ENCODE measurements at regions not wholly inside any gene's neighbourhood (a gene's known extent, or its start where the extent isn't known, plus 50 kb on each side); places are given as distances from the start of the nearest gene placed in this dataset.
A peak's percentile ranks its signal among the peaks of the same experiment; 100 is the strongest.
"Not testable (repeated sequence)": the region's sequence is repeated elsewhere in the genome, so short reads cannot be mapped to it uniquely, and the experiment has no call there.

GRCh38 chr1:69077633-69078032 is 490.1 kb upstream of the LRRC7 start:
- Histone ChIP-seq H3K4me1 (replicated peaks) (no peaks in the 10 kb centered on the region), H3K4me3 (no peak overlapping the region), H3K36me3 (no peaks in the 10 kb centered on the region), H3K9me3 (replicated peaks) (no peaks in the 10 kb centered on the region), H3K27ac (no peak overlapping the region), H3K27me3 (replicated peaks) (no peaks in the 10 kb centered on the region)
- DNase-seq (ENCODE audit: low read depth in 1 of 2, low spot score in 2 of 2): no peak

DNA sequence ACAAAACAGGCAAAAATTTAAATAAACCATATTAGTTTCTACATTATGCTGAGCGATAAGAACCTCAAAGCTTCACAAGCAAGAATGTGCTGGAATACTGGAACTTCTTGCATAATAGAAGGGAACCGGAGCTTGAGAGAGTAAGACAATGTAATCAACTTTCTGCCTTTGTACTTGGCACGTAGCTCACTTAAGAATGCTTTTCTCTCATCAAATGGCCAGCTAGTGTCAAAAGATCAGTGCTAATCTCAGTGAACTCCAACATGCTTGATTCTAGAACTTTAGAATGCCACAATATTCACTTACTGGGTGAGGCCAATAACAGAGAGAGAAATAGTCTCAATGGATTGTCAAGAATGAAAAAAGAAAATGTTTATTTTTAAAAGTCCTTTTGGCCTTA is 486.1 kb upstream of the LRRC7 start:
- no peak for DNase-seq (ENCODE audit: low read depth in 1 of 2, low spot score in 2 of 2)
- Histone ChIP-seq H3K4me1 (replicated peaks) (no peaks in the 10 kb centered on the region), H3K36me3 (no peaks in the 10 kb centered on the region), H3K27me3 (replicated peaks) (no peaks in the 10 kb centered on the region), H3K27ac (no peak overlapping the region), H3K4me3 (no peak overlapping the region), H3K9me3 (replicated peaks) (no peaks in the 10 kb centered on the region)

DNA sequence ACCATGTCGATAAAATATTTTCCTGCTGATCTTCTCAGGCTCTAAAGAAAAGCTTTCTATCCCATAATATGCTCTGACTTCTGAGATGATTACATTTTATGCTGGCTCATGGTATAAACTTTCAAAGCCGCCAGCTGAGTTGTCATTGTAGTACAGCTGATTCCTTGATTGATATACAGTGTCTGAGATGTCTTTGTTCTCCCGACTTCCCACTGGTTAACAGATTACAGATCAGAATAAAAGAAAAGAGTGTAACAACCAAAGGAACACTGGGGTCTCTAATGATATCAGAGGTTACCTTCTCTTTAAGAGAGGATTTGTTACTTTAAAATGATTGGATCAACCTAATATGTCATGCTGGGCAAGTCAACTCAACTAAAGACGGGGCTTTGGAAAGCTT is 485.4 kb upstream of the LRRC7 start:
- no peaks in the 10 kb centered on the region for H3K36me3 ChIP-seq
- no peak overlapping the region for H3K4me3 ChIP-seq
- H3K9me3 ChIP-seq (replicated peaks): no peaks in the 10 kb centered on the region
- no peaks in the 10 kb centered on the region for H3K27me3 ChIP-seq (replicated peaks)
- H3K27ac ChIP-seq: no peak overlapping the region
- no peaks in the 10 kb centered on the region for H3K4me1 ChIP-seq (replicated peaks)
- DNase-seq (ENCODE audit: low read depth in 1 of 2, low spot score in 2 of 2): no peak

- H3K27me3 ChIP-seq (replicated peaks): no peaks in the 10 kb centered on the region
- H3K27ac ChIP-seq: no peak overlapping the region
- H3K4me1 ChIP-seq (replicated peaks): no peaks in the 10 kb centered on the region
- H3K9me3 ChIP-seq (replicated peaks): no peaks in the 10 kb centered on the region
- DNase-seq (ENCODE audit: low read depth in 1 of 2, low spot score in 2 of 2): no peak
- H3K4me3 ChIP-seq: no peak overlapping the region
- no peaks in the 10 kb centered on the region for H3K36me3 ChIP-seq
These were observed 481.6 kb upstream of the LRRC7 start for GRCh38 chr1:69086148-69086547.

- Histone ChIP-seq H3K9me3 (replicated peaks) (no peaks in the 10 kb centered on the region), H3K27ac (no peak overlapping the region), H3K27me3 (replicated peaks) (no peaks in the 10 kb centered on the region), H3K4me3 (no peak overlapping the region), H3K4me1 (replicated peaks) (no peaks in the 10 kb centered on the region), H3K36me3 (no peaks in the 10 kb centered on the region)
- DNase-seq (ENCODE audit: low read depth in 1 of 2, low spot score in 2 of 2): no peak
These were observed 479.2 kb upstream of the LRRC7 start for GRCh38 chr1:69088571-69088970.

GRCh38 chr1:69090170-69090569 is 477.6 kb upstream of the LRRC7 start:
- Histone ChIP-seq H3K27me3 (replicated peaks) (no peaks in the 10 kb centered on the region), H3K36me3 (no peaks in the 10 kb centered on the region), H3K9me3 (replicated peaks) (no peaks in the 10 kb centered on the region), H3K4me3 (no peak overlapping the region), H3K4me1 (replicated peaks) (no peaks in the 10 kb centered on the region), H3K27ac (no peak overlapping the region)
- no peak for DNase-seq (ENCODE audit: low read depth in 1 of 2, low spot score in 2 of 2)

DNA sequence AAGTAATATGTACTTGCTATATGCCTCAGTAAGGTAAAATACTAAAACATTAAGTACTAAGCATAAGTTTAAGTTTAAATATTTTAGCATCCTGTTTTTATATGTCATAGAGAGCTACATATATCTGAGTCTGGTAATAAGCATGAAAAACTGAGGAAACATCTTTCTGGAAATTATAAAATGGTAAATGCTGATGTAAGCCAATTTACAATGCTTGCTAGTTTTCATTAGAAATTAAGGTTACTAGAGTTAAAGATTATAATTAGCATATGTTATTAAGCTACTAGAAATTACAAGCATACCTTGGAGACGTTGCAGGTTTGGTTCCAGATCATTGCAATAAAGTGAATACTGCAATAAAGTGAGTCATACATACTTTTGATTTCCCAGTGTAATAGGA is 477.0 kb upstream of the LRRC7 start:
- Histone ChIP-seq H3K27ac (no peak overlapping the region), H3K27me3 (replicated peaks) (no peaks in the 10 kb centered on the region), H3K36me3 (no peaks in the 10 kb centered on the region), H3K4me1 (replicated peaks) (no peaks in the 10 kb centered on the region), H3K4me3 (no peak overlapping the region), H3K9me3 (replicated peaks) (no peaks in the 10 kb centered on the region)
- DNase-seq (ENCODE audit: low read depth in 1 of 2, low spot score in 2 of 2): no peak

- not testable (repeated sequence) for H3K9me3 ChIP-seq (replicated peaks); H3K4me1 ChIP-seq (replicated peaks); H3K4me3 ChIP-seq; H3K27me3 ChIP-seq (replicated peaks); DNase-seq (ENCODE audit: low read depth in 1 of 2, low spot score in 2 of 2); H3K36me3 ChIP-seq; H3K27ac ChIP-seq
These were observed 465.7 kb upstream of the LRRC7 start for GRCh38 chr1:69102058-69102457.

DNA sequence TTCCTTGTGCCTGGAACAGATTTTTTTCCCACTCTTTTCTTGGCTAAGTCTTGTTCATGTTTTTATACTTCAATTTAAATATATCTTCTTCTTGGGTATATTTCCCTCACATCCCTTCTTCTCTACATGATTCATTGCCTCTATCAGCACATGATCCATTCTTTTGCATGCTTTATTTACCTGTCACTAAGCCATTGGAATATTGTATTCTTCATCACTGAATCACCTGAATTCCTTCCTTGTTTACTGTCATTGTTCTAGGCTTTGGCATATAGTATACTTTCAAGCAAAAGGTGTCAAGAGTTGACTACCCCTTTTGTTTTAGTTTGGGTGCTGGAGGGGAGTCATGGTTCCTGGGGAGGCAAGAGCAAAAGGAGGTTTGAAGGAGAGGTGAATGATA is 464.5 kb upstream of the LRRC7 start:
- Histone ChIP-seq H3K9me3 (replicated peaks) (no peaks in the 10 kb centered on the region), H3K4me3 (no peak overlapping the region), H3K36me3 (no peaks in the 10 kb centered on the region), H3K27ac (no peak overlapping the region), H3K27me3 (replicated peaks) (no peaks in the 10 kb centered on the region), H3K4me1 (replicated peaks) (no peaks in the 10 kb centered on the region)
- DNase-seq (ENCODE audit: low read depth in 1 of 2, low spot score in 2 of 2): no peak

- Histone ChIP-seq H3K27me3 (replicated peaks) (no peaks in the 10 kb centered on the region), H3K9me3 (replicated peaks) (no peaks in the 10 kb centered on the region), H3K27ac (no peak overlapping the region), H3K4me3 (no peak overlapping the region), H3K36me3 (no peaks in the 10 kb centered on the region), H3K4me1 (replicated peaks) (no peaks in the 10 kb centered on the region)
- no peak for DNase-seq (ENCODE audit: low read depth in 1 of 2, low spot score in 2 of 2)
These were observed 463.9 kb upstream of the LRRC7 start for GRCh38 chr1:69103705-69104385.

DNA sequence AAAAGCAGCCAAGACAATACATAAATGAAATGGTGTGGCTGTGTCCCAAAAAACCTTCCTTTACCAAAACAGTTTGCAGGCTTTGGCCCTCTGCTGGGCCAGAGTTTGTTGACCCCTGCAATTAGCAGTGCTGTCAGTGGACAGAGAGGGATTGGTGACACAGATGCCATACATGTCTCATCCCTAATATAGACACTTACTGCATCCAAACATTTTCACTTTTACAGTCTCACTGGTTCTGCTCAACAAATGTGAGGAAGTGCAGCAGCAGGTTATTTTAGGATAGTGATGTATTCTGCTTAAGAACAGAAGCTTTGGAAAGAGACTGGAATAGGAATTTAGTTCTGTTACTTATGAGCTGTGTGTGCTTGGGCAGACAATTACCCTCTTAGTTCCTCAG is 462.8 kb upstream of the LRRC7 start:
- DNase-seq (ENCODE audit: low read depth in 1 of 2, low spot score in 2 of 2): no peak

GRCh38 chr1:69109277-69109676 is 458.4 kb upstream of the LRRC7 start:
- Histone ChIP-seq H3K36me3 (no peaks in the 10 kb centered on the region), H3K9me3 (replicated peaks) (no peaks in the 10 kb centered on the region), H3K4me1 (replicated peaks) (peaks cover 24% of the 10 kb centered on the region), H3K4me3 (no peak overlapping the region), H3K27ac (0 out of 2 replicates have a peak overlapping the region, but pooled peaks have one; percentile 20), H3K27me3 (replicated peaks) (no peaks in the 10 kb centered on the region)
- peak in 1 of 2 experiments; percentile 12 for DNase-seq (ENCODE audit: low read depth in 1 of 2, low spot score in 2 of 2)

More for the DNA sequence above, 462.8 kb upstream of the LRRC7 start:
- Histone ChIP-seq H3K9me3 (replicated peaks) (no peaks in the 10 kb centered on the region), H3K36me3 (no peaks in the 10 kb centered on the region), H3K4me1 (replicated peaks) (peaks cover 8% of the 10 kb centered on the region), H3K27ac (no peak overlapping the region), H3K27me3 (replicated peaks) (no peaks in the 10 kb centered on the region), H3K4me3 (no peak overlapping the region)

DNA sequence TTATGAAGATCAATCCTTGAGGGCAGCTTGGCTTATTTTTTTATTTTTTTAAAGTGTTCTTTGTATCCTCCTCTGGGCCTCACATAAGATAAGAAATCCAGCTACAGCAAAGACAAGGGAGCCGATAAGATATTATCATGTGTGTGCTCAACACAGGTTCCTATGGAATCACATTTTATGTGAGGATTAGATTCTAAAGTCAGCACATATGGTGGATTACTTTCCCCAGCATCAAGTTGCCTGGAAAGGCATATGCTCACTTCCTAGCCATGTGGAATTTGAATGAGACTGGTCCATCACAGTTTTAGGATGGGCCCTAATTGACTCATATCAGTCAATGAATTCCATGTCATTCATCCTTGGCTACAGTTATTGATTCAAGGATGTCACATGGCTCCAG is 456.9 kb upstream of the LRRC7 start:
- DNase-seq (ENCODE audit: low read depth in 1 of 2, low spot score in 2 of 2): no peak
- no peaks in the 10 kb centered on the region for H3K27me3 ChIP-seq (replicated peaks)
- H3K27ac ChIP-seq: no peak overlapping the region
- no peaks in the 10 kb centered on the region for H3K9me3 ChIP-seq (replicated peaks)
- no peak overlapping the region for H3K4me3 ChIP-seq
- peaks cover 24% of the 10 kb centered on the region for H3K4me1 ChIP-seq (replicated peaks)
- H3K36me3 ChIP-seq: no peaks in the 10 kb centered on the region

DNA sequence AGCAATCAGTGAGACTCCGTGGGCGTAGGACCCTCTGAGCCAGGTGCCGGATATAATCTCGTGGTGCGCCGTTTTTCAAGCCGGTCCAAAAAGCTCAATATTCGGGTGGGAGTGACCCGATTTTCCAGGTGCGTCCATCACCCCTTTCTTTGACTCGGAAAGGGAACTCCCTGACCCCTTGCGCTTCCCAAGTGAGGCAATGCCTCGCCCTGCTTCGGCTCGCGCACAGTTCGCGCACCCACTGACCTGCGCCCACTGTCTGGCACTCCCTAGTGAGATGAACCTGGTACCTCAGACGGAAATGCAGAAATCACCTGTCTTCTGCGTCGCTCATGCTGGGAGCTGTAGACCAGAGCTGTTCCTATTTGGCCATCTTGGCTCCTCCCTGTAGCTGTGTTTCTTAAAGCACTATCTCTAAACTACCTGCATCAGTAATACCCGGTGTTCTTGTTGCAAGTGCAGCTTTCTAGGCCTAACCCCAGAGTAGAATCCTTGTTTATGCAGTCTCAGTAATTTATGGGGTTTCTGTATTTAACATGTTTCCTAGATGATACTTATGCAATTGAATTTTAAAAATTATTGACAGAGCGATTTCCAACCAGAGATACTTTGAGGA is 447.5 kb upstream of the LRRC7 start:
- H3K9me3 ChIP-seq (replicated peaks); DNase-seq (ENCODE audit: low read depth in 1 of 2, low spot score in 2 of 2); H3K27me3 ChIP-seq (replicated peaks); H3K4me3 ChIP-seq; H3K27ac ChIP-seq; H3K36me3 ChIP-seq: not testable (repeated sequence)
- peaks cover 14% of the 10 kb centered on the region for H3K4me1 ChIP-seq (replicated peaks)

- Histone ChIP-seq H3K27me3 (replicated peaks) (no peaks in the 10 kb centered on the region), H3K36me3 (no peaks in the 10 kb centered on the region), H3K9me3 (replicated peaks) (no peaks in the 10 kb centered on the region), H3K4me3 (no peak overlapping the region), H3K27ac (no peak overlapping the region), H3K4me1 (replicated peaks) (peaks cover 14% of the 10 kb centered on the region)
- DNase-seq (ENCODE audit: low read depth in 1 of 2, low spot score in 2 of 2): no peak
These were observed 446.9 kb upstream of the LRRC7 start for GRCh38 chr1:69120817-69121216.
